ENCODE measurements at regions not wholly inside any gene's neighbourhood (a gene's known extent, or its start where the extent isn't known, plus 50 kb on each side); places are given as distances from the start of the nearest gene placed in this dataset.

GRCh38 chr7:117950601-117951260, 77.5 kb upstream of the CTTNBP2 start:
- TF ChIP-seq TCF12 (IDR thresholded peaks at IDR 0.05; ENCODE audit: low read depth): no peak
- TF ChIP-seq RAD21 (IDR thresholded peaks at IDR 0.05; ENCODE audit: low read depth): no peak
- no peak for TF ChIP-seq TEAD4 (IDR thresholded peaks at IDR 0.05)
- no peak for TF ChIP-seq FOXM1 (IDR thresholded peaks at IDR 0.05; ENCODE audit: borderline replicate concordance, low read depth)
- TF ChIP-seq REST (IDR thresholded peaks at IDR 0.05; ENCODE audit: low read depth): no peak
- TF ChIP-seq YY1 (IDR thresholded peaks at IDR 0.05; ENCODE audit: low read depth): no peak
- TF ChIP-seq TAF1 (IDR thresholded peaks at IDR 0.05; ENCODE audit: low read depth): no peak
- no peak for TF ChIP-seq EGR1 (IDR thresholded peaks at IDR 0.05)
- no peak for TF ChIP-seq USF1 (IDR thresholded peaks at IDR 0.05)
- TF ChIP-seq ZBTB7A (IDR thresholded peaks at IDR 0.05; ENCODE audit: low read depth): no peak
- no peak for TF ChIP-seq MAX (IDR thresholded peaks at IDR 0.05)
- no peak for TF ChIP-seq CEBPB (IDR thresholded peaks at IDR 0.05)
- no peak for TF ChIP-seq NFIC (IDR thresholded peaks at IDR 0.05)
- no peak for TF ChIP-seq CREB1 (IDR thresholded peaks at IDR 0.05; ENCODE audit: low read depth)
- TF ChIP-seq EP300 (IDR thresholded peaks at IDR 0.05; ENCODE audit: borderline replicate concordance): no peak

GRCh38 chr7:117951285-117951684, 78.0 kb upstream of the CTTNBP2 start:
- TF ChIP-seq MAX (IDR thresholded peaks at IDR 0.05) (no peak), NFIC (IDR thresholded peaks at IDR 0.05) (no peak), CEBPB (IDR thresholded peaks at IDR 0.05) (no peak), REST (IDR thresholded peaks at IDR 0.05; ENCODE audit: low read depth) (no peak), YY1 (IDR thresholded peaks at IDR 0.05; ENCODE audit: low read depth) (no peak), USF1 (IDR thresholded peaks at IDR 0.05) (no peak), TEAD4 (IDR thresholded peaks at IDR 0.05) (no peak), ZBTB7A (IDR thresholded peaks at IDR 0.05; ENCODE audit: low read depth) (no peak), TAF1 (IDR thresholded peaks at IDR 0.05; ENCODE audit: low read depth) (no peak), RAD21 (IDR thresholded peaks at IDR 0.05; ENCODE audit: low read depth) (no peak), FOXM1 (IDR thresholded peaks at IDR 0.05; ENCODE audit: borderline replicate concordance, low read depth) (no peak), TCF12 (IDR thresholded peaks at IDR 0.05; ENCODE audit: low read depth) (no peak), EGR1 (IDR thresholded peaks at IDR 0.05) (no peak), EP300 (IDR thresholded peaks at IDR 0.05; ENCODE audit: borderline replicate concordance) (no peak), CREB1 (IDR thresholded peaks at IDR 0.05; ENCODE audit: low read depth) (no peak)

- TF ChIP-seq TAF1 (IDR thresholded peaks at IDR 0.05; ENCODE audit: low read depth): no peak
Observed at GRCh38 chr7:117951691-117952280, 78.5 kb upstream of the CTTNBP2 start.

GRCh38 chr7:117955046-117955445, 81.8 kb upstream of the CTTNBP2 start:
- no peak for TF ChIP-seq TEAD4 (IDR thresholded peaks at IDR 0.05)
- no peak for TF ChIP-seq CEBPB (IDR thresholded peaks at IDR 0.05)
- TF ChIP-seq NFIC (IDR thresholded peaks at IDR 0.05): no peak
- TF ChIP-seq YY1 (IDR thresholded peaks at IDR 0.05; ENCODE audit: low read depth): no peak
- no peak for TF ChIP-seq USF1 (IDR thresholded peaks at IDR 0.05)
- TF ChIP-seq REST (IDR thresholded peaks at IDR 0.05; ENCODE audit: low read depth): no peak
- no peak for TF ChIP-seq TCF12 (IDR thresholded peaks at IDR 0.05; ENCODE audit: low read depth)
- TF ChIP-seq RAD21 (IDR thresholded peaks at IDR 0.05; ENCODE audit: low read depth): no peak
